ENCODE measurements at regions not wholly inside any gene's neighbourhood (a gene's known extent, or its start where the extent isn't known, plus 50 kb on each side); places are given as distances from the start of the nearest gene placed in this dataset.

DNA sequence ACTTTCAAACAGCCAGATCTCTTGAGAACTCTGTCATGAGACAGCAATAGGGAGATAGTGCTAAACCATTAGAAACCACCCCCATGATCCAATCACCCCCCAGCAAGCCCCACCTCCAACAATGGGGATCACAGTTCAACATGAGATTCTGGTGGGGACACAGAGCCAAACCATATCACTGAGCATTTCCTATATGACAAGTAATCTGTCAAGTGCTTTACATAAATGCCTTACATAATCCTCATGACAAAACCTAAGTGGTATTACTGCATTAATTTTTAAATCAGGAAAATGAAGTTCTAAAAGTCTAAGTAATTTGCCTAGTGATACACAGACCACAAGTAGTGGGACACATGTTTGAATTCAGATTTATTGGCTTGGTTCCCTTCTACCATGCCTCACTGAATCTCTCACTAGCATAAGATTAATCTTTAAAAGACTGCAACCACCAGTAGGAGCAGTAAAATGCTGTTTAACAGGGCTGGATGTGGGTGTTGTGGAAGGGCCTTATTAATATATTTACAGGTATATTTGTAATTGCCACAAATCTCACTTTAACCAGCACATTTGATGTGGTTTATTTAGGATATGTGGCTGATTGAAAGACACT, 323.1 kb upstream of the FBXO33 start:
- Histone ChIP-seq H3K27ac (no peak overlapping the region), H3K4me3 (no peak overlapping the region), H3K36me3 (no peaks in the 10 kb centered on the region), H3K4me1 (no peaks in the 10 kb centered on the region), H3K27me3 (replicated peaks in 1 of 7) (no peaks in the 10 kb centered on the region), H3K9me3 (no peaks in the 10 kb centered on the region)
- intact Hi-C loops (cut with DNase I; ENCODE audit: low total_unique reads), result no loop called here
- TF ChIP-seq POLR2AphosphoS5 (IDR thresholded peaks at IDR 0.05) (no peak), POLR2A (IDR thresholded peaks at IDR 0.05) (no peak)
- TF ChIP-seq, protein P1, sequence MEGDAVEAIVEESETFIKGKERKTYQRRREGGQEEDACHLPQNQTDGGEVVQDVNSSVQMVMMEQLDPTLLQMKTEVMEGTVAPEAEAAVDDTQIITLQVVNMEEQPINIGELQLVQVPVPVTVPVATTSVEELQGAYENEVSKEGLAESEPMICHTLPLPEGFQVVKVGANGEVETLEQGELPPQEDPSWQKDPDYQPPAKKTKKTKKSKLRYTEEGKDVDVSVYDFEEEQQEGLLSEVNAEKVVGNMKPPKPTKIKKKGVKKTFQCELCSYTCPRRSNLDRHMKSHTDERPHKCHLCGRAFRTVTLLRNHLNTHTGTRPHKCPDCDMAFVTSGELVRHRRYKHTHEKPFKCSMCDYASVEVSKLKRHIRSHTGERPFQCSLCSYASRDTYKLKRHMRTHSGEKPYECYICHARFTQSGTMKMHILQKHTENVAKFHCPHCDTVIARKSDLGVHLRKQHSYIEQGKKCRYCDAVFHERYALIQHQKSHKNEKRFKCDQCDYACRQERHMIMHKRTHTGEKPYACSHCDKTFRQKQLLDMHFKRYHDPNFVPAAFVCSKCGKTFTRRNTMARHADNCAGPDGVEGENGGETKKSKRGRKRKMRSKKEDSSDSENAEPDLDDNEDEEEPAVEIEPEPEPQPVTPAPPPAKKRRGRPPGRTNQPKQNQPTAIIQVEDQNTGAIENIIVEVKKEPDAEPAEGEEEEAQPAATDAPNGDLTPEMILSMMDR (IDR thresholded peaks at IDR 0.05 in 8 of 11, conservative IDR thresholded peaks at IDR 0.05 in 3 of 11), result no peak
- DNase-seq, result no peak

DNA sequence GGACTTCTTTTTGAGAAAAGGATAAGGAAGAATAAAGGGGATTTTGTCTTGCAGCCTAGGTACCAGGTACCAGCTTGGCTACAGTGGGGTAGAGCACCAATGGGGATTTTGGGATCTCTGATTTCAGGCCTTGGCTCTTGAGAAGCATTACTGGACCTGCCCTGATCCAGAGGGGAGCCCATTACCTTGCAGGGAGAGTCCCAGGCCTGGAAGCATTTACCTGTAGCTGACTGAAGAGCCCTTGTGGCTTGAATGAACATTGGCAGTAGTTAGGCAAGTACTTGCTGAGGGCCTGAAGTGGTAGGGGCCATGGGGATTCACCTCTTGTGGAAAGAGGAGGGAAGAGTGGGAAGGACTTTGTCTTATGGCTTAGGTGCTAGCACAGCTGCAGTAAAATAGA, 308.2 kb upstream of the FBXO33 start:
- Histone ChIP-seq H3K27me3 (replicated peaks in 1 of 7) (no peaks in the 10 kb centered on the region), H3K9me3 (peaks cover 0 to 7% (median 0%) of the 10 kb centered on the region in 8 donors), H3K27ac (no peak overlapping the region), H3K36me3 (no peaks in the 10 kb centered on the region), H3K4me1 (no peaks in the 10 kb centered on the region), H3K4me3 (no peak overlapping the region)
- TF ChIP-seq, protein P1 (IDR thresholded peaks at IDR 0.05 in 8 of 11, conservative IDR thresholded peaks at IDR 0.05 in 3 of 11), result no peak
- TF ChIP-seq POLR2AphosphoS5 (IDR thresholded peaks at IDR 0.05) (no peak), POLR2A (IDR thresholded peaks at IDR 0.05) (no peak)
- intact Hi-C loops (cut with DNase I; ENCODE audit: low total_unique reads), result no loop called here
- DNase-seq, result no peak

DNA sequence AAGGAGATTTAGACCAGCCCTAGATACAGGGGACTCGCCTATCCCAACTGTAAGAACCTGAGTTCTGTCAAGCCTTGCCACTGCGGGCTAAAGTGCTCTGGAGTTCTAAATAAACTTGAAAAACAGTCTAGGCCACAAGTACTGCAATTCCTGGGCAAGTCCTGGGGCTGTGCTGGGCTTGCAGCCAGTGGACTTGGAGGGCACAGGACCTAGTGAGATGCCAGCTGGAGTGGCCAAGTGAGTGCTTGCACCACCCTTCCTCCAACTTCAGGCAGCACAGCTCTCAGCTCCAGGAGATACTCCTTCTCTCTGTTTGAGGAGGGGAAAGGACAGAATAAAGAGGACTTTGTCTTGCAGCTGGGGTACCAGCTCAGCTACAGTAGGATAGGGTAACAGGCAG, 307.6 kb upstream of the FBXO33 start:
- Histone ChIP-seq H3K4me1 (no peaks in the 10 kb centered on the region), H3K36me3 (no peaks in the 10 kb centered on the region), H3K4me3 (no peak overlapping the region), H3K27me3 (replicated peaks in 1 of 7) (no peaks in the 10 kb centered on the region), H3K9me3 (peaks cover 0 to 7% (median 0%) of the 10 kb centered on the region in 8 donors), H3K27ac (no peak overlapping the region)
- TF ChIP-seq, protein P1 (IDR thresholded peaks at IDR 0.05 in 8 of 11, conservative IDR thresholded peaks at IDR 0.05 in 3 of 11), result no peak
- TF ChIP-seq POLR2AphosphoS5 (IDR thresholded peaks at IDR 0.05) (no peak), POLR2A (IDR thresholded peaks at IDR 0.05) (no peak)
- DNase-seq, result no peak
- 85 to 94% (median 92%) methylated on average over 2 of the region's 2 CpGs for WGBS, 5 donors
- intact Hi-C loops (cut with DNase I; ENCODE audit: low total_unique reads), result no loop called here

DNA sequence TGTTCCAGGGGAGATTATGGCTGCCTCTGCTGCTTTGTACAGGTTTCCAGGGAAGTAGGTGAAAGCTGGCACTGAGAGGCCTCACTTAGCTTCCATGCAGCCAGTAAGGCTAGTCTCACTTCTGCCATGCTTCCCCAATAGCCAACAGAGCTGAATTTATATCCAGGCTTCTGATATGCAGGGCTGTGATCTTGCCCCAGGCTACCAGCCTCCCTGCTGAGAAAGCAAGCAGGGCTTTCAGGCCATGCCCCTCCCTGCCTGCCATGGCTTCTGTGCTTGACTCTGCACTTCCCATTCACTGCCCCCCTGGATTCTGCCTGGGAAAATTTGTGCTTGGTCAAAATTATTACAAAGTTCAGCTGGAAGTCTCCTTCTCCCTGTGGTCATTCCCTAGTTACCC, 302.1 kb upstream of the FBXO33 start:
- no peaks in the 10 kb centered on the region for H3K4me1 ChIP-seq
- H3K9me3 ChIP-seq, result peaks cover 0 to 16% (median 5%) of the 10 kb centered on the region in 8 donors
- H3K4me3 ChIP-seq, result no peak overlapping the region
- TF ChIP-seq POLR2AphosphoS5 (IDR thresholded peaks at IDR 0.05), result no peak
- no peak for TF ChIP-seq POLR2A (IDR thresholded peaks at IDR 0.05)
- TF ChIP-seq, protein P1 (IDR thresholded peaks at IDR 0.05 in 8 of 11, conservative IDR thresholded peaks at IDR 0.05 in 3 of 11), result no peak
- intact Hi-C loops (cut with DNase I; ENCODE audit: low total_unique reads), result no loop called here
- no peaks in the 10 kb centered on the region for H3K36me3 ChIP-seq
- no peak overlapping the region for H3K27ac ChIP-seq
- DNase-seq, result no peak
- H3K27me3 ChIP-seq (replicated peaks in 1 of 7), result no peaks in the 10 kb centered on the region
